Neural cell (in vitro differentiated cells): ENCODE measurements at regions not wholly inside any gene's neighbourhood (a gene's known extent, or its start where the extent isn't known, plus 50 kb on each side); places are given as distances from the start of the nearest gene placed in this dataset.

Source experiments
- CTCF ChIP-seq: fragments of 450-650 bp; IDR thresholded peaks from 2 replicates; pipeline ENCODE4 v1.5.1; 2014; ENCODE audit warnings: antibody characterized with exemption, mild to moderate bottlenecking, moderate library complexity; ENCODE audit not compliant: poor library complexity, severe bottlenecking
- EP300 ChIP-seq: fragments of 450-650 bp; conservative IDR thresholded peaks from 2 replicates; pipeline ENCODE4 v1.6.1; 2014; ENCODE audit warnings: antibody characterized with exemption, mild to moderate bottlenecking, moderate library complexity; ENCODE audit not compliant: poor library complexity, severe bottlenecking
- EZH2 ChIP-seq: fragments of 200-600, 300-800 bp; shearing (Covaris generic), sonication (generic); IDR thresholded peaks from 2 replicates; pipeline ENCODE4 v1.6.1; 2014; ENCODE audit warnings: antibody characterized with exemption, low read length, borderline replicate concordance, mild to moderate bottlenecking; ENCODE audit not compliant: insufficient read depth, poor library complexity, severe bottlenecking
- POLR2AphosphoS5 ChIP-seq: IDR thresholded peaks from 2 replicates; pipeline ENCODE4 v1.6.1; 2012
- RAD21 ChIP-seq: fragments of 450-650 bp; conservative IDR thresholded peaks from 2 replicates; pipeline ENCODE4 v1.6.1; 2014; ENCODE audit warnings: antibody characterized with exemption, mild to moderate bottlenecking, moderate library complexity

GRCh38 chr5:159833088-159833487 lies 83.2 kb upstream of the ADRA1B start:
- no peak for TF ChIP-seq RAD21
- no peak for TF ChIP-seq CTCF
- TF ChIP-seq EZH2 = no peak
- no peak for TF ChIP-seq POLR2AphosphoS5
- no peak for TF ChIP-seq EP300
